Activated T-helper 1 cell treated with anti-CD3 and anti-CD28 coated beads, Interleukin-2, amount 50 U/mL, for 16 hours (primary cell): ENCODE measurements at regions not wholly inside any gene's neighbourhood (a gene's known extent, or its start where the extent isn't known, plus 50 kb on each side); places are given as distances from the start of the nearest gene placed in this dataset.

Experiments used
- DNase-seq, 2 donors: peaks; one replicate each; pipeline ENCODE4 v3.0.0-alpha.2; 2020; ENCODE audit warnings: low read depth in 1 of 2, low spot score in 1 of 2

DNA sequence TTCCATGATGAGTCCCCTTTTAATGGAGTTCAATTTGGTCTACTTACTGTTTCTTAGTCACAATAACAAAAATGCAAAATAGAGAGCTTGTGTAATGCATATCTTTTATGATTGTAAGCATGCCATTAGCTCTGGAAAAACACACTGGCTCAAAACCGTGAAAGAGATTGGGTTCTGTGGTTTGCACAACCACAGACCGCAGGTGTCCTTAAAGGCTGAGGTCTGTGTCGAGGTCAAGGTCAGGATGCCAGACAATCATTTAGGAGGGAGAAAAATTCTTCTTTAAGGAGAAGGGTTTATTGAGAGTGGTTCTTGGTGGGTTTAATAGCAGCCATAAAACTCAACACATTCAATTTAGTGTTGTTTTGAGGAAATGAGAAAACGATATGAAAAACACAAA, 487.2 kb downstream of the GALR1 start:
- DNase-seq, result no peak

DNA sequence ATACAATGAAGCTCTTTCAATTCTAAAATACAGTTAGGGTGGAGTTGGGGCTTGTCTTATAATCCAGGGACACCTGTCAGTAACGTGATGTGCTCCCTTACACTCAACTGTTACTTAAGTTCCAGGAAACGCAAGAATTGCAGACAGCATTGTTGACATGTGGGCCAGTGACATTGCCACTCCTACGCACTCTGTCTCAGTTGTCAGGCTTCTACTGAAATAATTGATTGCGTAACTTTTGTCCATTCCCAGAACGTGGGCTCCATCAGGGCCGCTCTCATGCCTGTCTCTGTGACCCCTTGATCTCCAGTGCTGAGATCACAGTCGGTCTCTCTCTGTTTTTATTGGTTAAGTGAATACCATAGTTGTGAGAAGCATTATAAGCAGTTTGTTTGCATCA, 487.8 kb downstream of the GALR1 start:
- no peak for DNase-seq

DNA sequence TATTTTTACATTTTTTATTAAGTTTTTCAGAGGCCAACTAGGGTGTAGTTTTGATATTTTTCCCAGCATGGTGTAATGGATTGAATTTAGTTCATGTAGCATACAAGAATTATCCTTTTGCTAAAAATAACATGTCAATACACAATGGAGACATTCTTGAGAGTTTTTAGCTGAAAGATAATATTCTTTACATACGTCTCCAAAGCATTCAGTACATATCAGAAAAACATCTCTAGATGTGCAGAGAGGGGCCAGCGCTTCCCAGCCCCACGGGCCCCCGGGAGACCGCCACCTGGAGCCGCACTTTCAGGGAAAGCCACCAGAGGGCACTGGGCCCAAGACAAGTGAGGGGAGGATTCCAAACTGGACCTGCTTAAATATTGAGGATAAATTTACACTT, 499.4 kb downstream of the GALR1 start:
- DNase-seq, result no peak

DNA sequence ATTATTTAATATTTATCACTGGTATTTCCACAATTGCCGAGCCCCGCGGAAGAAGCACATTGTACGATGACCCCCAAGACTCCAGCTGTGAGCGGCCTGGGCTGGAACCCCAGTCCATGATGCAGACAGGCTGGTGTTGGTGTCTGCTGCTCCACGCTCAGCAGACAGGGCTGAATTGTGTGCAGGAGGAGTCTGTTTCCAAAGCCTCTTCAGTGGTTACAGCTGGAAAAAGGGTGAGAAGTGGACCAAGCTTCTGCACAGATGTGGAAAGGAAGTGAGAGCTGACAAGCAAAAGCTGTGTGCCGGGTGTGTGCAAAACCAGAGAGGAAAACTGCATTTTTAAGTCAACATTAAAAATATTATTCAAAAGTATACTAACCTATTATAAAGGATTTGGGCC, 500.4 kb downstream of the GALR1 start:
- no peak for DNase-seq

DNA sequence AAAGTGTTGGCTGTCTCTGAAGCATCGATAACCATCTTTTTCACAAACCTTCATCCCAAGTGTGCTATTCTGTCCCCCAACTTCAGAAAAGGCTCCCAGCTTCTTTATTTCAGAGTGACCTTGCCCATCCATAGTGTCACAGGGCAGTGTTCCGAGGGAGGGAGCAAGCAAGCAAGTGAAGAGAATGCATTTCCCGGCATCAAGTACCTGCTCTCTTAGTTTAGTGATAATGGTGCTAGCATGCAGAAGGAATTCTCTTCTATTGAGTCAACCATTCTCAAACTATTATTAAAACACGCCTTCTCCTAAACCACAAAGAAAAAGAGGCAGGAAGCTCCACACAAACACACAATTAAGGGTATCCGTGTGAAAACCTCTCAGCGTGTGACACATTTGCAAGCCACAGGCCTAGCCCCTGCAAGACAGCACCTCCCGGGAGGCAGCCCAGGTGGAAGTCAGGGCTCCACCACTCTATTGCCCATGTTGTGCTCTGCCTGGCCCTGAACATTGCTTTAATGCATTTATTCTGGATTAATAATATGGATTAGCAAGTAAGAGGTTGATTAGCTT, 504.9 kb downstream of the GALR1 start:
- no peak for DNase-seq

DNA sequence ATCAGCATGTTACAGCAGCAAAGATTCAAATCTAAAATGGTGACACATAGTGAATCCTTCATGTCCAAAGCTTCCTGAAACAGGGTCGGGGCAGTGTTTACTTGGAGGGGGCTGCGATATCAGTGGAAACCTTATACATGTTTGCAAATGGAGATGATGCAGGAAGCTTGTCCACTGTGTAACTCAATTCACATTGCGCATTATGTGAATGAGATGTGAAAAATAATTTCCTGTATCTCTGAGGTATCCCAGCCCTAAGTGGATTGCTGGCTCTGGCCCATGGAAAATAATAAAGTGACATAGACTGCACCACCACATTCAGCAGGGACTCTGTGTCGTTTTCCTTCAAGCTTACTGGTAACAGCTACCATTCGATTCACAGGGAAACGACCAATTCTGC, 505.5 kb downstream of the GALR1 start:
- DNase-seq, result no peak

DNA sequence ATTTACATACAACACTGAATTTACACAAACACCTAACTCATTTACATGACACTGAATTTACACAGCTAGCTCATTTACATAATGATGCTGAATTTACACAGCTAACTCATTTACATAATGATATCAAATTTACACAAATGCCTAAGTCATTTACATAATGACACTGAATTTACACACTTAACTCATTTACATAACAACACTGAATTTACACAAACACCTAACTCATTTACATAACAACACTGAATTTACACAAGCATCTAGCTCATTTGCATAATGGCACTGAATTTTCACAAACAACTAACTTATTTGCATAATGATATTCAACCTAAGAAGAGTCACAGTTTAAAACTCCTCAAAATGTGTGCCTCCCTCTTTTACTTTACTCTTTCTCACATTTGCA, 511.7 kb downstream of the GALR1 start:
- DNase-seq, result no peak

DNA sequence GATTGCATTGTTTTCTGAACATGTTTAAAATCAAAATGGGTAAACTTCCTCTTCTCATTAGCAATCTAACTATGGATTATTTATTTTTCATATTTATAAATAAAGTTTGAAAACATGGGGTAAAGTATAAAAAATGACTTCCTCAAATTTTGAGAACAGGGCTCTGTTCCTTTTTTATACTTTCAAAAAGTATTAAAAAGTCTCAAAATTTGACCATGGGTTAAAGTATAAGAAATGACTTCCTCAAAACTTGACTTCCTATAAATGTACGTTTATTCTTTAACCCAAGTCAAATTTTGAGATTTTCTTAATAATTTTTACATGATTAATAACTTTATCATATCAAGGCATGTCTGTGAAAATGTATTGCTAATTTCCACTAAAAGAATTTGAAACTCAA, 512.4 kb downstream of the GALR1 start:
- DNase-seq, result no peak

DNA sequence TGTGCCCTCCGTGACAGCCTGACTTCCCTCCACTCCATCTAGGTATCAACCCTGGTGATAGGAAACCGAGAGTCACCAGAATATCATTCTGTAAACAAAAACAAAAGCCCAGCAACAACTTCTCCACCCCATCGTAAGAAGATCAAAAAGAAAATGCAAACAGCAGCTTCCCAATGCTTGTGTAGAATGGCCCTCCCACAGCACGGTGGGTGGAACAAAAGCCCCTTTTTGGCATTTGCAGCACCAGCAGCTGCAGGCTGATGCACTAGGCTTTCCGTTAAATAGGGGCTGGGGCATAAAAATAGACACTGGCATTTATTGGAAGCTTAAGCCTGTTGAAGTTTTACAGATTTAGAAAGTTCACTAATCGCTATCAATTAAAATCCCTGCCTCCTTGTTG, 513.0 kb downstream of the GALR1 start:
- DNase-seq, result no peak

DNA sequence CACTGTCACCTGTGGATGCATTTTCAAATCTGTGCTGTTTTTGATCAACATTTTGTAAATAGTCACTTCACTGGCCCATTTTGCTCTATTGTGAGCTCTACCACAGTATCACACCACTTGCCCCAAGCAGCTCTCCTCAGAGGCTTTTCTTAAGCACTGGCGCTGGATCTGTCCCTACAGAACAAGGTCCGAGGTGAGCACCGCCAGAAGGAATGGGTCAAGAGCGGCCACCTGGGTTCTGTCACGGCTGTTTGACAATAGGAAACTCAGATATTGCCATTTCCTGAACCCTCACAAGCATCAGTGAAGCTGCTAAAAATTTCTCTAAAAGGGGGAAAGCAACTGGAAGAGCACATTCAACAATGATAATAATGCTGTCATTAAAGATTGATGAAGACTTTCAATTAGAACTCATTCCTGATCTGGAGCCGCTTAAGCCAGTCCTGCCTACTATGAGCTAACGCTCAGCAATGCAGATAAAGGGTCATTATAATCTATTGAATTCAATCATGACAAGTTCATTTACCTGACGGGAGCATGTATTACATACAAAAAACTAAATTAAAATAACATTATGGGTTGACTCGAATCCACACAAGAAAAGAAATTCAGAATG, 514.0 kb downstream of the GALR1 start:
- DNase-seq, result no peak

DNA sequence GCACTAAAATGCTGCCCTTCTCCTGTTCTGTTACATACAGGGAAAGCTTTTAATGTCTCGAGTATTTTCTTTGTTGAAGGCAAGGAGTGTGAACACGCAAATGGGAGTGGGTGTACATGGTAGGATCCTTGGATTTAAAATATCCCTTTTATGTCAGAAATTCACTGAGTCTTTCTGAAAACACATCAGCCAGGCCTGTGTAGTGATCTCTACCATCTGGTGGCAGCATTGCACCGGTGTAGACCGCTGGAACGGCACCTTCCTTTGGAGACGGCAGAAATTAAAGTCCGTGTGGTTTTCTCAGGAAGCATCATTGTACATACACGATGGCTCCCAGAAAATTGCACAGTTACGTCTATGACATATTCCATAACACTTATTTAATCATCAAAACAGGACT, 515.8 kb downstream of the GALR1 start:
- no peak for DNase-seq

DNA sequence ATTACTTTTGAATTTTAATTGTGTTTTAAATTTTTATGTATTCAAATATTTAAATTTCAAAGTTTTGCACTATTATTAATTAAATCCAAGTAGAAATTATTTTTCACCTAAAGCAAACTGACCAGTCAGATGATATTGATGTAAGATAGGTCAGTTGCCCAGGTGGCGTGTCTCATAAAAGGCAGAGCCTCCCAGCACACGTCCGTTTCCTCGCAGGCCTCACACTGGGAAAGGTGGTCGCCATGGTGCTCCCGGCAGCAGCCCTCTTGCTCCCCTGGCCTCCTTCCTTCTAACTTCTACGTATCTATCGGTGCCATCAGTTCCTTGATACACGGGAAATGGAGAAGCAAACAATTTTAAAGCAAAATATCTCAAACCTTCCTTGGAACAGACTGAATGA, 516.8 kb downstream of the GALR1 start:
- DNase-seq, result no peak

DNA sequence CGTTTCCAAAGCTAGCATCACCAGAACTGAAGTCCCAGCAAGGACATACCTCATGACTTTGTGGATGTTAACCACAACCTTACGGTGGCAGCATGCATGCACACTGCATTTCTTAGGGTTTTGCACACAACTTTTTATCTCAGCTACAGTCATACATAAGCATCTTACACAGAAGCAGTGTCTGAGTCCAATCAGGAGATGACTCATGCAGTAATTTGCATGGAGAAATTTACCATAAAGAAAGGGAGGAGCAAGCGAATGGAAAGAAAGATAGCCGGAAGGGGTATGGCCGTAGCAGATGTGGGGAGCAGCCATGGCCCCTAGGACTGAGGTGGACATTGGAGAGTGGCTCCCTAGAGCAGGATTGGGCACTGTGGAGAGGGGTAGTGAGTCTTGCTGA, 522.5 kb downstream of the GALR1 start:
- no peak for DNase-seq

DNA sequence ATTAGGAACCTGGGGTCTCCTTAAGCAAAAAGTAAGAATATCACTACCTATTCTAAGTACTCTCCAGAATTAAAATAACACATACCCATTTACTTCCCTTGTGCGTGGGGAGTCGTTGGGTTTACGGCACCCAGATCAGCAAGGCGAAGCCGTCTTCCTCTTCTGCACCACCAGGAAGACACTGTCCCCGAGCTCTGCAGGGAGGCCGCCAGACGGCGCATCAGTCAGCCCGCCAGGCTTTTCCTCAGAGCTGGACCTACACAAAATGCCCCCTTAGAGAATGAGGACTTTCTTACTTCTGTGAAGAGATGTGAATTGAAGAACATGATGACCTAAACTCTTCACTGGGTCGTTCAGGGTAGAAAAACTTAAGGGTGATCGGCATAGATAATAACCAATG, 526.5 kb downstream of the GALR1 start:
- DNase-seq, result no peak

DNA sequence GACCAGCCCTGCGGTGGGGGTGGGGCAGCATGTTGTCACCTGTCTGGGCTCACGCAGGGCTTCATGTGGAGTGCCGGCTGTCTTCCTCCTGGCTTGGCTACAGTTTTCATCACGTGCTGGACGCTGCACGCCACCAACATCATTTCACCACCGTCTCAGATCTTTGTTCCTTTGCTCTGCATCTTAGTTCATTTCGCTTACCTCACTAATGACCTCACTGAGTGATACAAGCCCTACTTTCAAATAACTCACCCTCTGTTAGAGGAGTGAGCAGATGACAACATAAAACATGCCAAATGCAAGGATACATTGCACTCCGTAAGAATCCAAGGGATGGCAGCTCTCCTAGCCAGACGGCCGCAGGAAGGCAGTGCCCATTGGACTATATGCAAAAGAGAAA, 527.5 kb downstream of the GALR1 start:
- DNase-seq, result no peak

DNA sequence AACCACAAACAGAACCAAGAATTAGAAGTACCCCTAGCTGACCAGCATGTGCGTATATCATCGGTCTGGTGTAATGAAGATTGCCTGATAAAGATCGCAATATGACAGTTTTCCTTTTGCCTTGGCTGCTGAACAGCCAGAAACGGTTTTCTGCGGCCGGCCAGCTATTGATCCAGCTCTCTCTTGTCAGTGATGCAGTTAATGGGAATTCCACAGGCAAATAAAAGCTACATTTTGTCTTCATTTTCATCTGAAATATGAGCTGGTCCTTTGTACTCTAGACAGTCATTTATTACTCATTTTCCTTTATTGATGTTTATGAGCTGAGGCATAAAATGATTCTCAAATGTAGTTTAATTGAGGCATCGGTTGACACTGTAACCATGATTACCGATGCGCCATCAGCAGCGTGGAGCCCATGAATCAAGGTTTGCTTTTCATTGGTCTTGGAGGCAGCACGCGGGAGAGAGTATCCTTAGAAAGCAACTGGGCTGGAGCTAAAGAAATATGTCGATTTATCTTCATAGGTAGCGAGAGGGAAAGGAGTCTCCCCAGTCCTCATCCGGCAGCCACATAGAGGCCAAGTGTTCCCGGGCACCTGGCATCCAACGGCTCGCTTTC, 535.2 kb downstream of the GALR1 start:
- DNase-seq, result no peak

DNA sequence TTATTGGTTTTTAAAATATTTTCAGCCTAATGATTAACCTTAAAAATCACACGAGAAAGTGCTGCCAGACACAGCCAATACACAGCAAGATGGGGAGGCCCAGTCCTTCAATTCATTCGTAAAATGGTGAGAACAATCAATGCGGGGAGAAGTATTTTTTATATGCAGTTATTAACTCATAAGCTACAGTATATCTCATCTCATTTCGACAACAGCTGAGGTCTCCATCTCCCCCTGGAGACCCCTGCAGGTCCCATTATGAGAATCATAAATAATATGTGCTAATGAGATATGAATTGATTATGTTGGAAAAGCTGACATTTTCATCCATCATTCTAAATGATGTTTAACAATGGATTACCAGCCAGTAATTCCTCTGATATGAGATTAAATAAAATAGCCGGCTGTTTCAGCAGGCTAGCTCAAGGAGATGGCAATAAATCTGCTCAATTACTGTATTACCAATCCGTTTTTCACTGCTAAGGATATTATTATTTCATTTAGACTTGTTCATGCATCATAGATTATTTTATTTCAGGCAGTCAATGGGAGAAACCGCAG, 535.8 kb downstream of the GALR1 start:
- DNase-seq, result no peak

DNA sequence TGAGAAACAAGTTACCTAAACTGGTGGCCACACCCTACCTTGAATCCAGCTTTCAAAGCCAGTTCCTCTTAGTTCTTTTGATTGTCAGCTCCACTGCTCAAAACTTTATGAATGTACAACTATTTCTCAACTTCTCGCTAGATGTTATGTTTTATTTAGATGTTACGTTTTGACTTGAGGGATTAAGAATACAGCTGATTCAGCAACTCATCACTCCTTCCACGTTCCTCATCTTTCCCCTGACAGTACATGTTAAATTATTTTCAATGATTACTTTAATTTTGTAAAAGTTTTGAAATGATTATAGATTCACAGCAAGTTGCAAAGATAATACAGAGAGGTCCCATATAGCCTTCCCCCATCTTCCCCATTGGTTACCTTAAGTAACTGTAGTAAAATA, 553.4 kb downstream of the GALR1 start:
- no peak for DNase-seq

DNA sequence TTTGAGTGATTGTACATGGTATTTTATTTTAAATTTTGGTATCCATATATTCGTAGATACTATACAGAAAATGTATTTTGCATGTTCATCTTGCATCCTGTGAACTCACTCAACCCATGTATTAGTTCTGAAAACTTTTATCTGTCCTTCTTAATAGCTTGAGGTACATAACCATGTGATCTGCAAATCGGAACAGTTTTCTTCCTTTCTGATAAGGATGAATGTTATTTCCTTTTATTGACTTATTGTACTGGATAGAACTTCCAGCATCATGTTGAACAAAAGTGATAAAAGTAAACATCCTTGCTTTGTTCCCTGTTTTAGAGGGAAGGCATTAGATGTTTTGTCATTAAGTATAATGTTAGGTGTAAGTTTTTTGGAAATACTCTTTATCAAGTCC, 554.7 kb downstream of the GALR1 start:
- DNase-seq, result no peak

DNA sequence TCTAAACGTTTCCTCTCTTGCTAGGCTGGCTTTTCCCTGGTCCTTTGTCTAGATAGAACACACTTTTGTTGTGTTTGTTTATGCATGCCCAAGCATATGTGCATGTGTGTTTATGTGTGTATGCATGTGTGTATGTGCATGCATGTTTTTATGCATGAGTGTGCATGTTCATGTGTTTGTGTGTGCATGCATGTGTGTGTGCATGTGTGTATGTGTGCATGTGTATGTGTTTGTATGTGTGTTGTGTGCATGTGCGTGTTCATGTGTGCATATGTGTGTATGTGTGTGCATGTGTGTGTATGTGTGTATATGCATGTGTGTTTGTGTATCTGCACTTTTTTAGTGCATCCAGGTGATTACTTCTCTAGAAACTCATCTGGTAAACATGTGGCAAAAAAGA, 558.0 kb downstream of the GALR1 start:
- DNase-seq, result no peak

DNA sequence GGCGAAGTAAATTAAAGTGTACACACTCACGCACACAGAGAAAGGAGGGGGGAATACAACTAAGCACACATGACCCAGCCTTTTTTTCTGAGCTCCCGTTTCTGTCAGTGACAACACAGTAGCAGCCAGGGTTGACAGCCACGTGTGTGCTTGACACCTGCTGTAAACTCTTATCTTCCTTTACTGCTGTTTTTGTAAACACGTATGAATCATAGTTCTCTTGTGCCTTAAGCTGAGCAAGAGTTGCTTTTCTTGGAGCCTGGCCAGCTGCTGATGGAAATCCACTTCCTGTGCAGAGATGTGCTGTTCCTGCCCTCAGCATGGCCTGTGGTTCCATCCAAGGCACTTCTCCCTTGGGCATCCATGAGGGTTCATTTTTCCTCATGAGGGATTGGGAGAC, 561.9 kb downstream of the GALR1 start:
- DNase-seq, result no peak

DNA sequence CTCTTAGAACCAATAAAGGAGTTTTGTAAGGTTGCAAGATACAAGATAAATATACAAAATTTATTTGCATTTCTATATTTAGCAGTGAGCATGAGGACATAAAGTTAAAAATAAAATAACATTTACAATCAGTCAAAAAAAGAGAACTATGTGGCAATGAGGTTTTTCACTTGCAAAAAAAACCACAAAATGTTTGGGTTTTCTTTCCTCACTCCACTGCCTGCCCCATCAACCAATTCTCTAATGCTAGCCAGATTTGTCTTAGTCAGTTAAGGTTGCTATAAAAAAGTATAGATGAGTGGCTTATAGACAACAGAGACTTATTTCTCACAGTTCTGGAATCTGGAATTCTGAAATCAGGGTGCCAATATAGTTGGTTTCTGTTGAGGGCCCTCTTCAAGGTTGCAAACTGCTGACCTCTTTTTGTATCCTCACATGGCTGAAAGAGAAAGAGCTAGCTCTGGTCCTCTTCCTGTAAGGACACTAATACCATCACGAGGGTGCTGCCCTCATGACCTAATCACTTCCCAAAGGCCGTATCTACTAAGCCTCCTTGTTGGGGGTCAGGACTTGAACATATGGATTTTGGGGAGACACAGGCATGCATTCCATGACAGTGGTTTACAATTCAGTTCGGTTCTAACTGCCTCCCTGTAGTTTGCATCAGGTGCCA, 566.2 kb downstream of the GALR1 start:
- no peak for DNase-seq
